ENCODE measurements at regions not wholly inside any gene's neighbourhood (a gene's known extent, or its start where the extent isn't known, plus 50 kb on each side); places are given as distances from the start of the nearest gene placed in this dataset.

DNA sequence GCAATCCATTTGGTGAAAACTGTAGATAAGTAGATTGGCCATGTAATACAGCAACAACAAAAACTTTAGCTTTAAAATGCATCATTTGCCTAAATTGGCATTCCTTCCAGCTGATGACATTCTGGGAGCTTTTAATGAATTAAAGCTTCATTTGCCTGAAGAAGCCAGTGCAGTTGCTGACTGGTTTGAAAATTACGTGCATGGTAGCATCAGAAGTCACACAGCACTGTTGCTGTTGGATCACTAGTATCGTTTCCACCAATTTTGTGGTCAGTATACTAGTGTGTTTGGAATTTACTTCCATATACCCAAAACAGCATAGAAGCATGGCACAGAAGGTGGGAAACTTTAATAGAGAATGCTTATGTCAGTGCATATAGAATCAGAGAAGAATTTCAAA lies 194.9 kb downstream of the ETV1 start:
- no peak for ATAC-seq
- TF ChIP-seq, protein P1, sequence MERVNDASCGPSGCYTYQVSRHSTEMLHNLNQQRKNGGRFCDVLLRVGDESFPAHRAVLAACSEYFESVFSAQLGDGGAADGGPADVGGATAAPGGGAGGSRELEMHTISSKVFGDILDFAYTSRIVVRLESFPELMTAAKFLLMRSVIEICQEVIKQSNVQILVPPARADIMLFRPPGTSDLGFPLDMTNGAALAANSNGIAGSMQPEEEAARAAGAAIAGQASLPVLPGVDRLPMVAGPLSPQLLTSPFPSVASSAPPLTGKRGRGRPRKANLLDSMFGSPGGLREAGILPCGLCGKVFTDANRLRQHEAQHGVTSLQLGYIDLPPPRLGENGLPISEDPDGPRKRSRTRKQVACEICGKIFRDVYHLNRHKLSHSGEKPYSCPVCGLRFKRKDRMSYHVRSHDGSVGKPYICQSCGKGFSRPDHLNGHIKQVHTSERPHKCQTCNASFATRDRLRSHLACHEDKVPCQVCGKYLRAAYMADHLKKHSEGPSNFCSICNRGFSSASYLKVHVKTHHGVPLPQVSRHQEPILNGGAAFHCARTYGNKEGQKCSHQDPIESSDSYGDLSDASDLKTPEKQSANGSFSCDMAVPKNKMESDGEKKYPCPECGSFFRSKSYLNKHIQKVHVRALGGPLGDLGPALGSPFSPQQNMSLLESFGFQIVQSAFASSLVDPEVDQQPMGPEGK (CRISPR knock-in tag; IDR thresholded peaks at IDR 0.05; ENCODE audit: borderline replicate concordance): no peak
- TF ChIP-seq ZNF565 (CRISPR knock-in tag; conservative IDR thresholded peaks at IDR 0.05; ENCODE audit: low read depth) (no peak), ZFP30 (CRISPR knock-in tag; IDR thresholded peaks at IDR 0.05) (no peak), TCF4 (CRISPR knock-in tag; IDR thresholded peaks at IDR 0.05; ENCODE audit: borderline replicate concordance) (no peak), PPARA (CRISPR knock-in tag; IDR thresholded peaks at IDR 0.05; ENCODE audit: borderline replicate concordance) (no peak), GLIS3 (CRISPR knock-in tag; IDR thresholded peaks at IDR 0.05) (no peak), SNAI2 (CRISPR knock-in tag; IDR thresholded peaks at IDR 0.05) (no peak), ESRRG (CRISPR knock-in tag; IDR thresholded peaks at IDR 0.05) (no peak), ARNTL (CRISPR knock-in tag; IDR thresholded peaks at IDR 0.05; ENCODE audit: borderline replicate concordance, low read depth) (no peak), ZNF8 (CRISPR knock-in tag; IDR thresholded peaks at IDR 0.05) (no peak), RARB (CRISPR knock-in tag; IDR thresholded peaks at IDR 0.05) (no peak), TOX (CRISPR knock-in tag; IDR thresholded peaks at IDR 0.05; ENCODE audit: borderline replicate concordance) (no peak), ZFP3 (CRISPR knock-in tag; IDR thresholded peaks at IDR 0.05) (no peak), BACH2 (CRISPR knock-in tag; IDR thresholded peaks at IDR 0.05; ENCODE audit: borderline replicate concordance) (no peak), OSR1 (CRISPR knock-in tag; IDR thresholded peaks at IDR 0.05) (no peak), CSDC2 (CRISPR knock-in tag; IDR thresholded peaks at IDR 0.05) (no peak), ISL1 (CRISPR knock-in tag; IDR thresholded peaks at IDR 0.05) (no peak), ZNF70 (CRISPR knock-in tag; IDR thresholded peaks at IDR 0.05) (no peak)
- TF ChIP-seq, protein P2, sequence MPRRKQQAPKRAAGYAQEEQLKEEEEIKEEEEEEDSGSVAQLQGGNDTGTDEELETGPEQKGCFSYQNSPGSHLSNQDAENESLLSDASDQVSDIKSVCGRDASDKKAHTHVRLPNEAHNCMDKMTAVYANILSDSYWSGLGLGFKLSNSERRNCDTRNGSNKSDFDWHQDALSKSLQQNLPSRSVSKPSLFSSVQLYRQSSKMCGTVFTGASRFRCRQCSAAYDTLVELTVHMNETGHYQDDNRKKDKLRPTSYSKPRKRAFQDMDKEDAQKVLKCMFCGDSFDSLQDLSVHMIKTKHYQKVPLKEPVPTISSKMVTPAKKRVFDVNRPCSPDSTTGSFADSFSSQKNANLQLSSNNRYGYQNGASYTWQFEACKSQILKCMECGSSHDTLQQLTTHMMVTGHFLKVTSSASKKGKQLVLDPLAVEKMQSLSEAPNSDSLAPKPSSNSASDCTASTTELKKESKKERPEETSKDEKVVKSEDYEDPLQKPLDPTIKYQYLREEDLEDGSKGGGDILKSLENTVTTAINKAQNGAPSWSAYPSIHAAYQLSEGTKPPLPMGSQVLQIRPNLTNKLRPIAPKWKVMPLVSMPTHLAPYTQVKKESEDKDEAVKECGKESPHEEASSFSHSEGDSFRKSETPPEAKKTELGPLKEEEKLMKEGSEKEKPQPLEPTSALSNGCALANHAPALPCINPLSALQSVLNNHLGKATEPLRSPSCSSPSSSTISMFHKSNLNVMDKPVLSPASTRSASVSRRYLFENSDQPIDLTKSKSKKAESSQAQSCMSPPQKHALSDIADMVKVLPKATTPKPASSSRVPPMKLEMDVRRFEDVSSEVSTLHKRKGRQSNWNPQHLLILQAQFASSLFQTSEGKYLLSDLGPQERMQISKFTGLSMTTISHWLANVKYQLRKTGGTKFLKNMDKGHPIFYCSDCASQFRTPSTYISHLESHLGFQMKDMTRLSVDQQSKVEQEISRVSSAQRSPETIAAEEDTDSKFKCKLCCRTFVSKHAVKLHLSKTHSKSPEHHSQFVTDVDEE (CRISPR knock-in tag; IDR thresholded peaks at IDR 0.05): no peak
- TF ChIP-seq, protein P3, sequence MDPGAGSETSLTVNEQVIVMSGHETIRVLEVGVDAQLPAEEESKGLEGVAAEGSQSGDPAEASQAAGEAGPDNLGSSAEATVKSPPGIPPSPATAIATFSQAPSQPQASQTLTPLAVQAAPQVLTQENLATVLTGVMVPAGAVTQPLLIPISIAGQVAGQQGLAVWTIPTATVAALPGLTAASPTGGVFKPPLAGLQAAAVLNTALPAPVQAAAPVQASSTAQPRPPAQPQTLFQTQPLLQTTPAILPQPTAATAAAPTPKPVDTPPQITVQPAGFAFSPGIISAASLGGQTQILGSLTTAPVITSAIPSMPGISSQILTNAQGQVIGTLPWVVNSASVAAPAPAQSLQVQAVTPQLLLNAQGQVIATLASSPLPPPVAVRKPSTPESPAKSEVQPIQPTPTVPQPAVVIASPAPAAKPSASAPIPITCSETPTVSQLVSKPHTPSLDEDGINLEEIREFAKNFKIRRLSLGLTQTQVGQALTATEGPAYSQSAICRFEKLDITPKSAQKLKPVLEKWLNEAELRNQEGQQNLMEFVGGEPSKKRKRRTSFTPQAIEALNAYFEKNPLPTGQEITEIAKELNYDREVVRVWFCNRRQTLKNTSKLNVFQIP (CRISPR knock-in tag; IDR thresholded peaks at IDR 0.05; ENCODE audit: borderline replicate concordance, low read depth): no peak

DNA sequence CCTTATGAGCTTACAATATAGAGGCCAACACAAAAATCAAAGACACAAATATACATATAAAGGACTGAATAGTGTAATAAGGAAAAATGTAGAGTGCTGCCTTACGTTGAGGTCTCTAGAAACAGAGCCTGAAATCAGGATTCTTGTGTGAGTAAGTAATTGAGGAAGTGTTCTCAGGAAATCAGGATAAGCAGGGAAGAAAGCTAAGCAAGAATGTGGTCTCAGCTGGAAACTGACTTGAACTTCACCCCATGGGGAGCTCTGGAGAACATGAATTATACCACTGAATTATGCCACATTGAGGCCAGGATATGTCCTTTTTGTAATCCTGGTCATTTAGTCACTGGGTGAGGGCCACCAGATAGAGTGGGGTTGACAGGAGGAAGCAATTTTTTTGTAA lies 191.9 kb downstream of the ETV1 start:
- ATAC-seq: no peak
- TF ChIP-seq, protein P2 (CRISPR knock-in tag; IDR thresholded peaks at IDR 0.05): no peak
- no peak for TF ChIP-seq ZNF565 (CRISPR knock-in tag; conservative IDR thresholded peaks at IDR 0.05; ENCODE audit: low read depth)
- TF ChIP-seq, protein P3 (CRISPR knock-in tag; IDR thresholded peaks at IDR 0.05; ENCODE audit: borderline replicate concordance, low read depth): no peak
- no peak for TF ChIP-seq ZFP3 (CRISPR knock-in tag; IDR thresholded peaks at IDR 0.05)
- TF ChIP-seq RARB (CRISPR knock-in tag; IDR thresholded peaks at IDR 0.05): no peak
- TF ChIP-seq GLIS3 (CRISPR knock-in tag; IDR thresholded peaks at IDR 0.05): no peak
- TF ChIP-seq, protein P4, sequence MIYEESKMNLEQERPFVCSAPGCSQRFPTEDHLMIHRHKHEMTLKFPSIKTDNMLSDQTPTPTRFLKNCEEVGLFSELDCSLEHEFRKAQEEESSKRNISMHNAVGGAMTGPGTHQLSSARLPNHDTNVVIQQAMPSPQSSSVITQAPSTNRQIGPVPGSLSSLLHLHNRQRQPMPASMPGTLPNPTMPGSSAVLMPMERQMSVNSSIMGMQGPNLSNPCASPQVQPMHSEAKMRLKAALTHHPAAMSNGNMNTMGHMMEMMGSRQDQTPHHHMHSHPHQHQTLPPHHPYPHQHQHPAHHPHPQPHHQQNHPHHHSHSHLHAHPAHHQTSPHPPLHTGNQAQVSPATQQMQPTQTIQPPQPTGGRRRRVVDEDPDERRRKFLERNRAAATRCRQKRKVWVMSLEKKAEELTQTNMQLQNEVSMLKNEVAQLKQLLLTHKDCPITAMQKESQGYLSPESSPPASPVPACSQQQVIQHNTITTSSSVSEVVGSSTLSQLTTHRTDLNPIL (CRISPR knock-in tag; IDR thresholded peaks at IDR 0.05; ENCODE audit: low read depth): no peak
- TF ChIP-seq, protein P1 (CRISPR knock-in tag; IDR thresholded peaks at IDR 0.05; ENCODE audit: borderline replicate concordance): no peak
- TF ChIP-seq SNAI2 (CRISPR knock-in tag; IDR thresholded peaks at IDR 0.05): no peak
- no peak for TF ChIP-seq ZC3H10 (CRISPR knock-in tag; IDR thresholded peaks at IDR 0.05)
- TF ChIP-seq BACH2 (CRISPR knock-in tag; IDR thresholded peaks at IDR 0.05; ENCODE audit: borderline replicate concordance): no peak
- TF ChIP-seq ZNF8 (CRISPR knock-in tag; IDR thresholded peaks at IDR 0.05): no peak
- no peak for TF ChIP-seq ESRRG (CRISPR knock-in tag; IDR thresholded peaks at IDR 0.05)
- TF ChIP-seq ISL1 (CRISPR knock-in tag; IDR thresholded peaks at IDR 0.05): no peak
- no peak for TF ChIP-seq ZNF70 (CRISPR knock-in tag; IDR thresholded peaks at IDR 0.05)
- no peak for TF ChIP-seq TCF4 (CRISPR knock-in tag; IDR thresholded peaks at IDR 0.05; ENCODE audit: borderline replicate concordance)
- no peak for TF ChIP-seq TOX (CRISPR knock-in tag; IDR thresholded peaks at IDR 0.05; ENCODE audit: borderline replicate concordance)
- no peak for TF ChIP-seq PPARA (CRISPR knock-in tag; IDR thresholded peaks at IDR 0.05; ENCODE audit: borderline replicate concordance)
- no peak for TF ChIP-seq OSR1 (CRISPR knock-in tag; IDR thresholded peaks at IDR 0.05)
- no peak for TF ChIP-seq CSDC2 (CRISPR knock-in tag; IDR thresholded peaks at IDR 0.05)

Data from SK-N-SH treated with all-trans-retinoic acid at 6 μM for 48 hours (cell line).